Caco-2 (cell line): ENCODE measurements at regions not wholly inside any gene's neighbourhood (a gene's known extent, or its start where the extent isn't known, plus 50 kb on each side); places are given as distances from the start of the nearest gene placed in this dataset.

Source experiments
- BruUV-seq: library from RNA; stranded (reverse); fragments of 400-500 nt; replicated peaks from 2 replicates; lab custom pipeline; 2021; lab: Mats Ljungman, UMichigan
- CTCF ChIA-PET: fragments of 300-600 bp; sonication (Branson Sonifier 250); formaldehyde crosslinking; loops from one replicate; lab custom pipeline; 2022; ENCODE audit warnings: antibody characterized with exemption; lab: Charles Lee
- POLR2A ChIA-PET: fragments of 300-600 bp; sonication (Branson Sonifier 250); formaldehyde crosslinking; loops from one replicate; lab custom pipeline; 2022; ENCODE audit warnings: antibody characterized with exemption; lab: Charles Lee
- DNase-seq, 2 experiments: peaks; one replicate each; pipeline versions ENCODE4 v3.0.0 to v3.0.0-alpha.2; 2020 to 2022
- H3K27me3 ChIP-seq: replicated peaks from 2 replicates; pipeline ENCODE4 v1.6.0; 2011; ENCODE audit warnings: low read length; ENCODE audit not compliant: control insufficient read depth, insufficient read depth
- H3K36me3 ChIP-seq: 2 replicates; pipeline ENCODE4 v1.5.1; 2011; ENCODE audit warnings: low read length; ENCODE audit not compliant: control insufficient read depth, insufficient read depth
- H3K4me1 ChIP-seq: fragments of 250-450 bp; sonication (Bioruptor Pico); 2 replicates; pipeline ENCODE4 v1.5.1; 2020; ENCODE audit warnings: mild to moderate bottlenecking
- H3K4me3 ChIP-seq: 2 replicates; pipeline ENCODE4 v1.5.1; 2011; ENCODE audit warnings: low read depth, mild to moderate bottlenecking, control low read depth, low read length
- H3K9me3 ChIP-seq: fragments of 250-450 bp; sonication (Bioruptor Pico); 2 replicates; pipeline ENCODE4 v1.5.1; 2020; ENCODE audit warnings: mild to moderate bottlenecking, moderate library complexity
- H3K27ac Mint-ChIP-seq: one replicate; pipeline ENCODE4 v1.8.0; 2022; ENCODE audit warnings: mixed read lengths; ENCODE audit not compliant: unreplicated experiment
- H3K27me3 Mint-ChIP-seq: one replicate; pipeline ENCODE4 v1.8.0; 2022; ENCODE audit warnings: mixed read lengths; ENCODE audit not compliant: insufficient read depth, unreplicated experiment
- H3K36me3 Mint-ChIP-seq: one replicate; pipeline ENCODE4 v1.8.0; 2022; ENCODE audit warnings: mild to moderate bottlenecking, mixed read lengths; ENCODE audit not compliant: insufficient read depth, unreplicated experiment
- H3K4me1 Mint-ChIP-seq: one replicate; pipeline ENCODE4 v1.8.0; 2022; ENCODE audit warnings: low read depth, mixed read lengths; ENCODE audit not compliant: unreplicated experiment
- H3K4me3 Mint-ChIP-seq: one replicate; pipeline ENCODE4 v1.8.0; 2022; ENCODE audit warnings: mild to moderate bottlenecking, moderate library complexity, mixed read lengths; ENCODE audit not compliant: unreplicated experiment
- H3K9me3 Mint-ChIP-seq: one replicate; pipeline ENCODE4 v1.8.0; 2022; ENCODE audit warnings: mixed read lengths; ENCODE audit not compliant: unreplicated experiment
- intact Hi-C: fragments of 100-400 bp; cut with micrococcal nuclease; formaldehyde crosslinking; loops from one replicate; pipeline ENCODE4 v1.10.0; 2022; ENCODE audit not compliant: unreplicated experiment
- TF ChIP-seq, protein P1 (sequence below), 2 experiments: fragments of 200-600 bp in 1 of 2; IDR thresholded peaks; 1 replicate in 1 of 2; 2 replicates in 1 of 2; pipeline versions ENCODE4 v1.5.1 to v1.8.0; 2011 to 2022; ENCODE audit warnings: antibody characterized with exemption in 1 of 2, control low read depth in 1 of 2, inconsistent platforms in 1 of 2, low read depth in 1 of 2, low read length in 1 of 2, mild to moderate bottlenecking in 1 of 2, moderate library complexity in 1 of 2; ENCODE audit not compliant: insufficient read depth in 1 of 2, severe bottlenecking in 1 of 2, unreplicated experiment in 1 of 2

GRCh38 chr11:130673698-130674097 is 225.3 kb downstream of the ADAMTS15 start:
- peaks cover 2% of the 10 kb centered on the region; the same call in 1 of the 2 replicates for H3K27me3 ChIP-seq
- TF ChIP-seq, protein P1, sequence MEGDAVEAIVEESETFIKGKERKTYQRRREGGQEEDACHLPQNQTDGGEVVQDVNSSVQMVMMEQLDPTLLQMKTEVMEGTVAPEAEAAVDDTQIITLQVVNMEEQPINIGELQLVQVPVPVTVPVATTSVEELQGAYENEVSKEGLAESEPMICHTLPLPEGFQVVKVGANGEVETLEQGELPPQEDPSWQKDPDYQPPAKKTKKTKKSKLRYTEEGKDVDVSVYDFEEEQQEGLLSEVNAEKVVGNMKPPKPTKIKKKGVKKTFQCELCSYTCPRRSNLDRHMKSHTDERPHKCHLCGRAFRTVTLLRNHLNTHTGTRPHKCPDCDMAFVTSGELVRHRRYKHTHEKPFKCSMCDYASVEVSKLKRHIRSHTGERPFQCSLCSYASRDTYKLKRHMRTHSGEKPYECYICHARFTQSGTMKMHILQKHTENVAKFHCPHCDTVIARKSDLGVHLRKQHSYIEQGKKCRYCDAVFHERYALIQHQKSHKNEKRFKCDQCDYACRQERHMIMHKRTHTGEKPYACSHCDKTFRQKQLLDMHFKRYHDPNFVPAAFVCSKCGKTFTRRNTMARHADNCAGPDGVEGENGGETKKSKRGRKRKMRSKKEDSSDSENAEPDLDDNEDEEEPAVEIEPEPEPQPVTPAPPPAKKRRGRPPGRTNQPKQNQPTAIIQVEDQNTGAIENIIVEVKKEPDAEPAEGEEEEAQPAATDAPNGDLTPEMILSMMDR (IDR thresholded peaks at IDR 0.05; ENCODE audit: insufficient read depth in 1 of 2, low read depth in 1 of 2, low read length in 1 of 2, severe bottlenecking in 1 of 2, unreplicated experiment in 1 of 2), result no peak
- Mint-ChIP-seq H3K36me3 (no peaks in the 10 kb centered on the region), H3K4me3 (no peak overlapping the region), H3K27ac (no peak overlapping the region), H3K4me1 (peaks cover 12% of the 10 kb centered on the region), H3K9me3 (peaks cover 8% of the 10 kb centered on the region), H3K27me3 (peaks cover 25% of the 10 kb centered on the region)
- ChIA-PET POLR2A (no interaction called here), CTCF (interaction anchor here (0.6 kb wide), 1 partner anchor 209 kb away, joined by 4 read pairs; no protein-coding TSS in a partner anchor)
- no peak overlapping the region for H3K4me3 ChIP-seq
- H3K4me1 ChIP-seq, result peaks cover 12% of the 10 kb centered on the region; the same call in 1 of the 2 replicates
- intact Hi-C loops, result no loop called here
- BruUV-seq, result no TSS peak
- no peaks in the 10 kb centered on the region for H3K36me3 ChIP-seq
- DNase-seq, result no peak
- H3K9me3 ChIP-seq, result peaks cover 4% of the 10 kb centered on the region

DNA sequence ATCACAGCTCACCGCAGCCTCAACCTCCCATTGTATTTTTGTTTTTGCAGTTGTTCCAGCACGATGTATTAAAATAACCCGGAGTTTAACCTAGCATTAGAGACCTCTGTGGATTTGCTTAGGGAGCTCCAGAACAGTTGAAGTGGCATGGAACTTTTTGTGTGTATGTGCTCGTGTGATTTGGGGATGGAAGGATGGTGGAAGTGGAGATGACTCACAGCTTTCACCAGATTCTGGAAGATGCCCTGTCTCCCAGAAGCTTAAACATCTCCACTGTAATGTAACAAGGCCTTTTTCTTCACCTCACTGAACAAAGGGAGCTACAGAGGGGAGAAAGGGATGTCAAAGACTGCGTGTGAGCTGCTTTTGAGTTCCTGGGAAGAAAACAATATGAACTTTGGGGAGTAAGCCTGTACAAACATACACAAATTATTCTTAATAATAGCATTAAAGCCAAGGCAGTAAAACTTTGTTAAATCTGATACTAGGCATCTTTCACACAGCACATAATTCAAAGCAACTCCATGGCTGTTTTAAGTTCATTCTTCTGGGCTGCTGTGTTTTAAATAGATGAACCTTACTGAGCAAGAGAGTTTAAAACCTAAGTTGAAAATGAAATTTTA is 226.4 kb downstream of the ADAMTS15 start:
- CTCF ChIA-PET, result no interaction called here
- Mint-ChIP-seq H3K4me3 (no peak overlapping the region), H3K27ac (no peak overlapping the region), H3K36me3 (no peaks in the 10 kb centered on the region), H3K4me1 (peaks cover 12% of the 10 kb centered on the region), H3K9me3 (peaks cover 16% of the 10 kb centered on the region), H3K27me3 (peaks cover 20% of the 10 kb centered on the region)
- no peak for DNase-seq
- no TSS peak for BruUV-seq
- Histone ChIP-seq H3K4me3 (no peak overlapping the region), H3K9me3 (peaks cover 15% of the 10 kb centered on the region), H3K27me3 (peaks cover 2% of the 10 kb centered on the region; the same call in 1 of the 2 replicates), H3K4me1 (peaks cover 12% of the 10 kb centered on the region; the same call in 1 of the 2 replicates), H3K36me3 (no peaks in the 10 kb centered on the region)
- intact Hi-C loops, result no loop called here
- TF ChIP-seq, protein P1 (IDR thresholded peaks at IDR 0.05; ENCODE audit: insufficient read depth in 1 of 2, low read depth in 1 of 2, low read length in 1 of 2, severe bottlenecking in 1 of 2, unreplicated experiment in 1 of 2), result no peak
- POLR2A ChIA-PET, result no interaction called here

GRCh38 chr11:130675371-130675821 is 227.0 kb downstream of the ADAMTS15 start:
- POLR2A ChIA-PET, result no interaction called here
- intact Hi-C loops, result no loop called here
- H3K36me3 ChIP-seq, result no peaks in the 10 kb centered on the region
- peaks cover 21% of the 10 kb centered on the region for H3K9me3 ChIP-seq
- H3K4me1 Mint-ChIP-seq, result peaks cover 12% of the 10 kb centered on the region
- H3K9me3 Mint-ChIP-seq, result peaks cover 21% of the 10 kb centered on the region
- peaks cover 16% of the 10 kb centered on the region for H3K27me3 Mint-ChIP-seq
- no peak for DNase-seq
- no peak overlapping the region for H3K27ac Mint-ChIP-seq
- no TSS peak for BruUV-seq
- CTCF ChIA-PET, result no interaction called here
- H3K4me3 ChIP-seq, result no peak overlapping the region
- peaks cover 12% of the 10 kb centered on the region; the same call in 1 of the 2 replicates for H3K4me1 ChIP-seq
- H3K4me3 Mint-ChIP-seq, result no peak overlapping the region
- TF ChIP-seq, protein P1 (IDR thresholded peaks at IDR 0.05; ENCODE audit: insufficient read depth in 1 of 2, low read depth in 1 of 2, low read length in 1 of 2, severe bottlenecking in 1 of 2, unreplicated experiment in 1 of 2), result no peak
- H3K27me3 ChIP-seq, result peaks cover 2% of the 10 kb centered on the region; the same call in 1 of the 2 replicates
- no peaks in the 10 kb centered on the region for H3K36me3 Mint-ChIP-seq
